GM21786 (cell line): ENCODE measurements at regions not wholly inside any gene's neighbourhood (a gene's known extent, or its start where the extent isn't known, plus 50 kb on each side); places are given as distances from the start of the nearest gene placed in this dataset.
"Not testable (repeated sequence)": the region's sequence is repeated elsewhere in the genome, so short reads cannot be mapped to it uniquely, and the experiment has no call there.

ENCODE experiments used
- ATAC-seq: cut with Tn5 transposase; IDR thresholded peaks from one replicate; pipeline ENCODE4 v1.9.1; 2021; ENCODE audit not compliant: unreplicated experiment

- ATAC-seq = not testable (repeated sequence)
These were observed 100.6 kb upstream of the GATA6 start for GRCh38 chr18:22068784-22069183.

- ATAC-seq = no peak
These were observed 99.5 kb upstream of the GATA6 start for GRCh38 chr18:22069916-22070315.

DNA sequence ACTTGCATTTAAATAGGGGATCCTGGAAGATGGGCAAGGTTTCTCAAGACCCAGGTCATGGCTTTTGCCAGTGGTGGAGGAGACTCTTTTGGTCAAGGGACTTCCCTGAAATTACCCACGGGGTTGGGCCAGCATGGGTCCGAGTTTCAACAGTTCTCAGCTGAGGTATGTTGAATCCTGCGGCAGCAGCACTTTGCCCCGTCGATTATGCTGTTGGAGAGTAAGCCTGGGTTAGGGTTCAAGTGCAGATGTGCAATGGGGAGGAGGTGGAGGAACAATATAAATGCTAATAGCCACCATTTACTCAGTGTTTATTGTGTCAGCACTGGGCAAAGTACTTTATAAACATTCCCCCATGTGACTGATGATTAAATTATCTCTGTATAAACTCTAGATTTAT is 96.0 kb upstream of the GATA6 start:
- ATAC-seq = no peak

- ATAC-seq = no peak
These were observed 94.9 kb upstream of the GATA6 start for GRCh38 chr18:22074282-22075070.

DNA sequence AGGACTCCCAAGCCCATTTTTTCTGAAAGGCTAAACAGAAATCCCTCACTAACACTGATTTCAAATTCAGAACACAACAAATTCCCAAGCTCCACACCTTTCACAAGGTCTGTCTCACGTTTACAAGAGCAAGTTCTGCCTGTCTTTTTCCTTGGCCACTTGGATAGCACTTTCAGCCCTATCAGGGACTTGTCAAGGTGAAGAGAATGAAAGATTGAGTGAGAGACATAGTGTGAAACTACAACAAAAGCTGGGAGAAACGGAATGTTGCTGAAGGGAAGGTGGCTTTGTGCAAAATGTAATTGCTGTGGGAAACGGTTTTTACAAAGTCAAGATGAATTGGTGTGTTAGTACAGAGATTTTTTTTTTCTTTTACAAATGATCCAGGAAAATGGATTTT is 89.4 kb upstream of the GATA6 start:
- ATAC-seq = no peak

DNA sequence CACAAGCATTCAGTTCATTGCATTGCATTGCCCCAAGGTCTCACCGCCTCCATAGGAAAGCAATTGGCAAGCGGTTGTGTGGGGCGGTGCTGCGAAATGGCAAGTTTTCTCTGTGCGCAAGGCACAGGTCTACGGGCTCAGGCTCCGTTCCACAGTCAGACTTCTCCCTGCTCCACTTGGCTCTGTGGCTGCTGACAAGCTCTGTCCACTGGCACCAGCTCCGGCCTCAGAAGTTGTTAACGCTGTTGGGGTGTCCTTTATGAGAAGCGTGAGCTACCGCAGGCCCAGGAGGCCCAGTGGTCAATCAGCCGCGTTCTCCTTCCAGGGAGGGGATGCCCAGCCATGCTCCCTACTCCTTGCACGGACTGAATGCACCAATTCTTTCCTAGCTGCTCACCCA is 87.0 kb upstream of the GATA6 start:
- ATAC-seq = no peak

DNA sequence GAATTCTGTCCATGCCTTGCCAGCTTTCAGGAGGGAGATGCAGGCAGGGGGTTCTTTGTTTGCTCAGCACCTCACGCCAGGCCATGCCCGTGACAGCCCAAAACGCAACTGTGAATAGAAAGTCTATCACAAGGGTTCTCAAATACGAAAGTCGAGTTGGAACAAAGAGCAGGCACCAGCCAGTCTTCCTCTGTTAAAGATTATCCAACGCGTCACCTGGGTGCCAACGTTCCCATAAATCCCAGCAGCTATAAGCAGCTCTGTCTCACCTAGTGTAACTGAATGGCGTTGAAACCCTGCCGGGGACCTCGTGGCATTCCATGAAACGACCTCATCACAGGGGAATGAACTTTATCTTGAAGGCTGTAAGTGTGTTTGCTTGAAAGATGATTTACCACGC is 84.8 kb upstream of the GATA6 start:
- ATAC-seq = no peak

DNA sequence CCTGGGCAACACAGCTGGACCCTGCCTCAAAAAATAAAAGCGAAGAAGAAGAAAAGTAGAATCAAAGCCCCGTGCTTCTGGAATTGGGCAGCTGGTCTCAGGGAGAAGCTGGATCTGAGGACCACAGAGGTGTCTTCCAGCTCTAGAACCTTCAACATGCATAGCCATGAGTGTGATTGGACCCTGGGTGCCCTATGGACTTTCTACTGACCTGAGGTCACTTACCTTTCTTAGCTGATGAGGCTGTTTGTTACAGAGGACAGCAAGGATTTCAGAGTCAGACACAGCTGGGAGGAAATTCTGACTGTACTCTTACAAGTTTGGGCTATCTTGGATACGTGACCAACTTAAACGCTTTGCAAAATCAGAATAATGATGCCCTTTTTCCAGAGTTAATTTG is 82.4 kb upstream of the GATA6 start:
- ATAC-seq = no peak

DNA sequence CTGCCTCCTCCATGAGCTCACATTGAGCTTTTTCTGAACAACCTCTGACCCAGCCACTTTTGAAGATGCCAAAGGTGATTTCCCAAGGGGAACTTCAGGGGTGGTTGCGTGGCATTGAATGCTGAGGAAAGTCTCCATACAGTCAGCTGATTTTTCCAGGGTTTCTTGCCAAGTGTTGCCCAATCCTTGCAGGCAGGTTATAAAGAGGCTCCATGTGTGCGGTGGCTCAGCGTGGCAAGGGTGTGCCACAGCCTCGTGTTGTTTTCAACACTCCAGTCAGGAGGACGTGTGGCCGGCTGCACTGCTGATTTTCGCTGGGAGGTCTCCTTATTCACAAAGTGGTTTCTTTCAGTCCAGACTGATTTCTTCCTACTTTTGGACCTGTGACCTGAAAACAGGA is 81.4 kb upstream of the GATA6 start:
- ATAC-seq = no peak

- ATAC-seq = no peak
These were observed 80.3 kb upstream of the GATA6 start for GRCh38 chr18:22088996-22089640.

- ATAC-seq = no peak
These were observed 78.0 kb upstream of the GATA6 start for GRCh38 chr18:22091341-22091740.

GRCh38 chr18:22093731-22094357 is 75.5 kb upstream of the GATA6 start:
- ATAC-seq = no peak

DNA sequence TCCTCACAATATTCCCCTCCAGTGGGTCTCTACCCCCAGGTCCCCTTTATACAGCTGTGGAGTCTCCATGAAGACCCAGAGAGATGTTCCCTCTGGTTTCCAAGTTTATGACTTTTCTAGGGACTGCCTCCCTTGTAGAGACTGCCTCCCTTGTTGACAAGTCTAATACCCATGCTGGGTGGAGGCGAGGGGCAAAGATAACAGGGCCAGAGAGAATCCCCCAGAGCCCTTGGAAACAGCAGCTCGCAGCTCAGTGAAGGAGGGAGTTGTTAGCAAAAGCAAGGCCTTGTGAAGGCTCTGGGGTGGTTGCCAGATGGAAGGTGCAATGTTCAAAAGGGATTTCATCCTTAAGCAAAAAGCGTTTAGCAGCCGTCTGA is 75.0 kb upstream of the GATA6 start:
- no peak for ATAC-seq

- ATAC-seq = no peak
These were observed 70.8 kb upstream of the GATA6 start for GRCh38 chr18:22098563-22098989.

GRCh38 chr18:22099925-22100324 is 69.5 kb upstream of the GATA6 start:
- ATAC-seq = no peak

DNA sequence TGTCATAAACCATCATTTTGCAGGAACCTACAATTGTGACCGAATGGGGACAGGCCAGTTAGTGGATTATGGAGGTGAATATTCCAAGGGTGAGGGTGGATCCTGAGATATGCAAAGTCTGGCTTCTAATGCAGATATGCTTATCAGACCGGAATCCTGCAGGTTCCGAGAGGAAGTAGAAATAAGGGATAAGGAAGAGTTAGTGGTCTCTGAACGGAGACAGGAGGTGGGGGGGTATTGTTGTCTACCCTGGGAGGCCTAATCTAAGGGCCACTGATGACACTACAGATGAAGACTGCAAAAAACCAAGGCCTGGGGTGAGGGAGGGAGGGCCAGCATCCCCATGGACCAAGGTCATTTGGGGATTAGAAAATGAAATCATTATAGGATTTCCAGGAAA is 67.7 kb upstream of the GATA6 start:
- ATAC-seq = no peak

- no peak for ATAC-seq
These were observed 66.3 kb upstream of the GATA6 start for GRCh38 chr18:22102953-22103646.

GRCh38 chr18:22103647-22104031 is 65.8 kb upstream of the GATA6 start:
- ATAC-seq = no peak

GRCh38 chr18:22106536-22107292 is 62.7 kb upstream of the GATA6 start:
- ATAC-seq = no peak

GRCh38 chr18:22108674-22109073 is 60.7 kb upstream of the GATA6 start:
- ATAC-seq = no peak

DNA sequence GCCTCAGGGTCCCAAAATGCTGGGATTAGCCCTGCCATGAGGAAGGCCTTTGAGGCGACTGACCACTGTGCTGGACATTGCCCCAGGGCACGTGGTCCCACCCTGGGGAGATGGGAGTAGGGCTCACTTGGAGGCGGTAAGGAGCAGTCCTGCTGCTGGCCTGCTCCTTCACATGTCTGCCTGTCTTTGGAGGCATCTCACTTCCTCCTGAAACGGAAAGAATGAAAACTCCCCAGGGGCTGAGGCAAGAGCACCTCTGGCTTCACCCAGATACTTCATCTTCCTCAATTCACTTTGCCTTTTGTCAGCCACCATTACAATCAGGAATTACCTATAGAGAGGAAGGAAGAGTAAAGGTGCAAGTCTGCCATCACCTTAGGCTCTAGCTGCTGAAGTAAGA is 59.9 kb upstream of the GATA6 start:
- no peak for ATAC-seq
